NCI-H526 treated with DMSO at 0.1 percent for 48 hours (cell line): ENCODE measurements at regions not wholly inside any gene's neighbourhood (a gene's known extent, or its start where the extent isn't known, plus 50 kb on each side); places are given as distances from the start of the nearest gene placed in this dataset.
"Not testable (repeated sequence)": the region's sequence is repeated elsewhere in the genome, so short reads cannot be mapped to it uniquely, and the experiment has no call there.

ENCODE experiments used
- DNase-seq: peaks from one replicate; lab custom pipeline; 2025; lab: John Stamatoyannopoulos, UW

- no peak for DNase-seq
Measured at GRCh38 chr5:98309785-98310598, 463.5 kb upstream of the RGMB start.

GRCh38 chr5:98314292-98314691, 459.2 kb upstream of the RGMB start:
- DNase-seq = no peak

- DNase-seq = no peak
Measured at GRCh38 chr5:98318386-98318785, 455.1 kb upstream of the RGMB start.

GRCh38 chr5:98319299-98320011, 454.0 kb upstream of the RGMB start:
- no peak for DNase-seq

GRCh38 chr5:98320343-98320742, 453.1 kb upstream of the RGMB start:
- no peak for DNase-seq

- DNase-seq = no peak
Measured at GRCh38 chr5:98321361-98321760, 452.1 kb upstream of the RGMB start.

GRCh38 chr5:98325187-98325586, 448.3 kb upstream of the RGMB start:
- DNase-seq = not testable (repeated sequence)

GRCh38 chr5:98328015-98328414, 445.4 kb upstream of the RGMB start:
- no peak for DNase-seq

GRCh38 chr5:98330871-98331270, 442.6 kb upstream of the RGMB start:
- DNase-seq = no peak

- no peak for DNase-seq
Measured at GRCh38 chr5:98333921-98334320, 439.5 kb upstream of the RGMB start.

- DNase-seq = no peak
Measured at GRCh38 chr5:98334946-98335345, 438.5 kb upstream of the RGMB start.

- no peak for DNase-seq
Measured at GRCh38 chr5:98339141-98339848, 434.2 kb upstream of the RGMB start.

GRCh38 chr5:98341038-98342032, 432.1 kb upstream of the RGMB start:
- no peak for DNase-seq

GRCh38 chr5:98342958-98343660, 430.4 kb upstream of the RGMB start:
- not testable (repeated sequence) for DNase-seq

GRCh38 chr5:98349251-98349989, 424.0 kb upstream of the RGMB start:
- DNase-seq = no peak

GRCh38 chr5:98349990-98350365, 423.5 kb upstream of the RGMB start:
- no peak for DNase-seq

- no peak for DNase-seq
Measured at GRCh38 chr5:98354922-98355321, 418.5 kb upstream of the RGMB start.

- no peak for DNase-seq
Measured at GRCh38 chr5:98360548-98360947, 412.9 kb upstream of the RGMB start.

- no peak for DNase-seq
Measured at GRCh38 chr5:98363157-98363556, 410.3 kb upstream of the RGMB start.

- no peak for DNase-seq
Measured at GRCh38 chr5:98364549-98364948, 408.9 kb upstream of the RGMB start.
